K562 (cell line): ENCODE measurements at regions not wholly inside any gene's neighbourhood (a gene's known extent, or its start where the extent isn't known, plus 50 kb on each side); places are given as distances from the start of the nearest gene placed in this dataset.

ENCODE experiments used
- ATAC-seq: fragments of 200-7000 bp; cut with Tn5 transposase; 3 replicates; pipeline ENCODE4 v1.9.1; 2020; ENCODE audit warnings: moderate library complexity
- BruUV-seq: library from RNA; stranded (reverse); fragments of 400-500 nt; replicated peaks from 2 replicates; lab custom pipeline; 2021; lab: Mats Ljungman, UMichigan
- CTCF ChIA-PET: fragments of 300-600 bp; formaldehyde crosslinking; extraction: SDS; loops from one replicate; lab custom pipeline; 2021; ENCODE audit warnings: low intra/inter-chr PET ratio; lab: Yijun Ruan, JAX
- POLR2A ChIA-PET: fragments of 300-600, 350-650 bp; sonication (Branson Sonifier 250); formaldehyde crosslinking; extraction: SDS; loops from one replicate; lab custom pipeline; 2021; ENCODE audit warnings: antibody characterized with exemption, inconsistent platforms; lab: Yijun Ruan, JAX
- DNase-seq, 4 experiments: peaks; one replicate each; pipeline versions ENCODE4 v3.0.0 to v3.0.0-alpha.2; 2011 to 2018; ENCODE audit warnings: low spot score in 3 of 4, mixed read lengths in 3 of 4; ENCODE audit errors: extremely low read depth in 1 of 4
- FAIRE-seq: peaks from 2 replicates; lab custom pipeline; 2011; peaks lifted over from hg19 to GRCh38; lab: Jason Lieb, UNC
- H2AFZ ChIP-seq: 2 replicates; pipeline ENCODE4 v1.6.0; 2011; ENCODE audit warnings: low read depth, low read length, control low read depth, inconsistent platforms
- H3K27ac ChIP-seq: fragments of 200-600 bp; 3 replicates; pipeline ENCODE4 v1.8.0; 2011; ENCODE audit warnings: low read depth, mild to moderate bottlenecking, control low read depth, inconsistent platforms, low read length, moderate library complexity, mixed read lengths; ENCODE audit errors: extremely low read depth
- H3K27me3 ChIP-seq, 2 experiments: fragments of 300-600 bp in 1 of 2; 2 replicates in 1 of 2; 3 replicates in 1 of 2; pipeline versions ENCODE4 v1.6.0 to v1.8.0; 2011; ENCODE audit warnings: inconsistent platforms in 2 of 2, low read length in 2 of 2, mild to moderate bottlenecking in 1 of 2, mixed read lengths in 1 of 2, moderate library complexity in 1 of 2; ENCODE audit not compliant: control insufficient read depth in 2 of 2, insufficient read depth in 2 of 2
- H3K36me3 ChIP-seq: fragments of 300-600 bp; 3 replicates; pipeline ENCODE4 v1.8.0; 2011; ENCODE audit warnings: mild to moderate bottlenecking, low read length, inconsistent platforms; ENCODE audit not compliant: control insufficient read depth, insufficient read depth
- H3K4me1 ChIP-seq, 2 experiments: fragments of 200-600 bp in 1 of 2; replicated peaks in 1 of 2; 2 replicates in 1 of 2; 3 replicates in 1 of 2; pipeline versions ENCODE4 v1.5.1 to v1.8.0; 2011; ENCODE audit warnings: inconsistent platforms in 2 of 2, low read length in 2 of 2, mild to moderate bottlenecking in 1 of 2, mixed read lengths in 1 of 2, moderate library complexity in 1 of 2; ENCODE audit not compliant: control insufficient read depth in 2 of 2, insufficient read depth in 2 of 2
- H3K4me2 ChIP-seq: 2 replicates; pipeline ENCODE4 v1.6.1; 2011; ENCODE audit warnings: low read length, control low read depth, inconsistent platforms, mixed read lengths; ENCODE audit not compliant: insufficient read depth
- H3K4me3 ChIP-seq: fragments of 200-600 bp; sonication (generic), shearing (Covaris generic); 2 replicates; pipeline ENCODE4 v1.5.1; 2016; ENCODE audit warnings: control low read depth, inconsistent platforms
- H3K79me2 ChIP-seq: fragments of 200-600 bp; 3 replicates; pipeline ENCODE4 v1.8.0; 2011; ENCODE audit warnings: low read length, inconsistent platforms; ENCODE audit not compliant: control insufficient read depth, insufficient read depth
- H3K9ac ChIP-seq, 2 experiments: 2 replicates each; pipeline versions ENCODE4 v1.6.0 to v1.6.1; 2011; ENCODE audit warnings: low read depth in 2 of 2, low read length in 2 of 2, control low read depth in 1 of 2, inconsistent platforms in 1 of 2, mild to moderate bottlenecking in 1 of 2, mixed read lengths in 1 of 2; ENCODE audit not compliant: insufficient read depth in 1 of 2
- H3K9me1 ChIP-seq: one replicate; pipeline ENCODE4 v1.6.0; 2011; ENCODE audit warnings: inconsistent platforms, mild to moderate bottlenecking, low read length, moderate library complexity; ENCODE audit not compliant: control insufficient read depth, insufficient read depth
- H3K9me3 ChIP-seq: replicated peaks from 2 replicates; pipeline ENCODE4 v1.5.1; 2011; ENCODE audit warnings: low read depth, low read length, inconsistent platforms; ENCODE audit not compliant: control insufficient read depth, insufficient read depth
- H4K20me1 ChIP-seq: replicated peaks from 2 replicates; pipeline ENCODE4 v1.6.1; 2011; ENCODE audit warnings: low read length, inconsistent platforms, mixed read lengths; ENCODE audit not compliant: control insufficient read depth, insufficient read depth
- BDP1 ChIP-seq: IDR thresholded peaks from 3 replicates; pipeline ENCODE4 v1.6.1; 2011; ENCODE audit not compliant: insufficient read length, insufficient read depth
- CC2D1A ChIP-seq: fragments of 450-650 bp; IDR thresholded peaks from 2 replicates; pipeline ENCODE4 v1.6.1; 2017; ENCODE audit warnings: mild to moderate bottlenecking
- DMBX1 ChIP-seq: fragments of 250-450 bp; sonication (Bioruptor Pico); IDR thresholded peaks from 2 replicates; pipeline ENCODE4 v1.8.0; 2022; ENCODE audit warnings: inconsistent platforms, mild to moderate bottlenecking, moderate library complexity, borderline replicate concordance
- ELK3 ChIP-seq: fragments of 450-650 bp; formaldehyde crosslinking; IDR thresholded peaks from 2 replicates; pipeline ENCODE4 v1.4.0; 2020; ENCODE audit warnings: mild to moderate bottlenecking
- IFI16 ChIP-seq: fragments of 250-450 bp; sonication (Bioruptor Pico); IDR thresholded peaks from 2 replicates; pipeline ENCODE4 v2.1.2; 2022; ENCODE audit warnings: mild to moderate bottlenecking, inconsistent platforms
- MBD2 ChIP-seq: sonication (generic); IDR thresholded peaks from 2 replicates; pipeline ENCODE4 v1.6.1; 2016; ENCODE audit warnings: low read depth, borderline replicate concordance
- POLR3G ChIP-seq: IDR thresholded peaks from 2 replicates; pipeline ENCODE4 v1.6.1; 2011; ENCODE audit not compliant: insufficient read length, insufficient replicate concordance; ENCODE audit errors: extremely low read depth
- RCOR1 ChIP-seq, 2 experiments: IDR thresholded peaks; 2 replicates each; pipeline ENCODE4 v1.6.1; 2012; ENCODE audit warnings: low read depth in 2 of 2, low read length in 2 of 2, borderline replicate concordance in 1 of 2, improper control_type of control experiment in 1 of 2
- TAF15 ChIP-seq: fragments of 200-400 bp; formaldehyde crosslinking; IDR thresholded peaks from 2 replicates; pipeline ENCODE4 v1.6.1; 2017; ENCODE audit warnings: mild to moderate bottlenecking, low read depth, low read length, moderate library complexity
- ZBTB2 ChIP-seq: fragments of 450-650 bp; IDR thresholded peaks from 2 replicates; pipeline ENCODE4 v1.6.1; 2016; ENCODE audit warnings: antibody characterized with exemption
- ZNF347 ChIP-seq: fragments of 450-650 bp; formaldehyde crosslinking; IDR thresholded peaks from 2 replicates; pipeline ENCODE4 v1.4.0; 2020; ENCODE audit warnings: low read depth, mild to moderate bottlenecking, moderate library complexity
- ZNF436 ChIP-seq: fragments of 250-450, 450-650 bp; sonication (Bioruptor Pico); formaldehyde crosslinking; IDR thresholded peaks from 2 replicates; pipeline ENCODE4 v1.7.0; 2020; ENCODE audit warnings: mild to moderate bottlenecking
- ZNF445 ChIP-seq: fragments of 250-450 bp; sonication (Bioruptor Pico); IDR thresholded peaks from 2 replicates; pipeline ENCODE4 v1.4.0; 2020; ENCODE audit warnings: low read depth, mild to moderate bottlenecking, moderate library complexity
- ZSCAN32 ChIP-seq: fragments of 450-650 bp; formaldehyde crosslinking; IDR thresholded peaks from 2 replicates; pipeline ENCODE4 v1.4.0; 2020; ENCODE audit warnings: mild to moderate bottlenecking, moderate library complexity
- WGBS: fragments of 100-300 bp; shearing (Covaris generic); methylation state at CpG from one replicate; pipeline ENCODE4 v1.1.6; 2016; ENCODE audit warnings: low coverage, mixed read lengths; ENCODE audit not compliant: insufficient coverage; ENCODE audit errors: missing lambda C conversion rate; 5-methylcytosine and 5-hydroxymethylcytosine counted together
- in situ Hi-C: fragments of 300-500 bp; cut with MboI; formaldehyde crosslinking; loops from 4 replicates; pipeline ENCODE4 v1.15.0; 2018; ENCODE audit warnings: inconsistent platforms, mixed read lengths
- intact Hi-C: fragments of 100-400 bp; cut with micrococcal nuclease; formaldehyde crosslinking; loops from 2 replicates; pipeline ENCODE4 v1.14.2; 2022

- no peaks in the 10 kb centered on the region for H3K27me3 ChIP-seq
- CTCF ChIA-PET: no interaction called here
- in situ Hi-C loops: no loop called here
These were observed 71.9 kb upstream of the PHOX2B start for GRCh38 chr4:41820473-41820872.

GRCh38 chr4:41819621-41820020 is 71.1 kb upstream of the PHOX2B start:
- no peaks in the 10 kb centered on the region for H3K36me3 ChIP-seq
- H3K9me1 ChIP-seq: no peaks in the 10 kb centered on the region
- WGBS: 0% methylated on average over 3 of the region's 3 CpGs
- no peak overlapping the region for H3K27ac ChIP-seq
- ChIA-PET POLR2A (no interaction called here), CTCF (no interaction called here)
- H3K4me3 ChIP-seq: no peak overlapping the region
- no peak overlapping the region for H2AFZ ChIP-seq
- in situ Hi-C loops: no loop called here
- BruUV-seq: no TSS peak
- no peaks in the 10 kb centered on the region for H4K20me1 ChIP-seq
- H3K4me2 ChIP-seq: no peak overlapping the region
- ATAC-seq: no peak
- FAIRE-seq: no peak
- no peaks in the 10 kb centered on the region for H3K27me3 ChIP-seq
- H3K4me1 ChIP-seq: no peaks in the 10 kb centered on the region
- intact Hi-C loops: no loop called here
- H3K9ac ChIP-seq: no peak overlapping the region
- H3K79me2 ChIP-seq: no peaks in the 10 kb centered on the region
- no peak for TF ChIP-seq ZNF436
- no peak for TF ChIP-seq ZBTB2
- no peak for TF ChIP-seq CC2D1A
- TF ChIP-seq ZNF445: no peak
- TF ChIP-seq DMBX1 (CRISPR knock-in tag): no peak
- no peak for TF ChIP-seq TAF15
- no peak for TF ChIP-seq POLR3G
- no peak for TF ChIP-seq MBD2
- no peak for TF ChIP-seq ZSCAN32 (CRISPR knock-in tag)
- H3K9me3 ChIP-seq: no peaks in the 10 kb centered on the region
- DNase-seq: no peak

More at GRCh38 chr4:41820473-41820872, 71.9 kb upstream of the PHOX2B start:
- Histone ChIP-seq H3K9me1 (no peaks in the 10 kb centered on the region), H3K36me3 (no peaks in the 10 kb centered on the region), H3K4me3 (no peak overlapping the region), H4K20me1 (no peaks in the 10 kb centered on the region), H3K9ac (no peak overlapping the region), H3K4me2 (no peak overlapping the region), H3K79me2 (no peaks in the 10 kb centered on the region), H3K4me1 (no peaks in the 10 kb centered on the region), H3K27ac (no peak overlapping the region), H2AFZ (no peak overlapping the region), H3K9me3 (no peaks in the 10 kb centered on the region)
- intact Hi-C loops: no loop called here
- POLR2A ChIA-PET: interaction anchor here (1.1 kb wide), 1 partner anchor 8 kb away, joined by 3 read pairs; no protein-coding TSS in a partner anchor
- ATAC-seq (no peak), DNase-seq (no peak), FAIRE-seq (no peak)
- TF ChIP-seq RCOR1 (IDR thresholded peaks at IDR 0.05; ENCODE audit: borderline replicate concordance in 1 of 2, low read depth in 2 of 2, low read length in 2 of 2) (no peak), IFI16 (CRISPR knock-in tag) (no peak), ELK3 (CRISPR knock-in tag) (no peak), ZNF347 (CRISPR knock-in tag) (no peak), BDP1 (no peak)
- no TSS peak for BruUV-seq
- 0% methylated on average over 2 of the region's 2 CpGs for WGBS
